GM12873 (cell line): ENCODE measurements at regions not wholly inside any gene's neighbourhood (a gene's known extent, or its start where the extent isn't known, plus 50 kb on each side); places are given as distances from the start of the nearest gene placed in this dataset.

Source experiments
- TF ChIP-seq, protein P1 (sequence below): IDR thresholded peaks from 2 replicates; pipeline ENCODE4 v1.5.1; 2012; ENCODE audit warnings: low read depth, mild to moderate bottlenecking, moderate library complexity, low read length, control low read depth; ENCODE audit not compliant: insufficient read depth; ENCODE audit errors: missing control alignments

GRCh38 chrX:99495453-99495852 is 914.6 kb downstream of the PCDH19 start:
- TF ChIP-seq, protein P1, sequence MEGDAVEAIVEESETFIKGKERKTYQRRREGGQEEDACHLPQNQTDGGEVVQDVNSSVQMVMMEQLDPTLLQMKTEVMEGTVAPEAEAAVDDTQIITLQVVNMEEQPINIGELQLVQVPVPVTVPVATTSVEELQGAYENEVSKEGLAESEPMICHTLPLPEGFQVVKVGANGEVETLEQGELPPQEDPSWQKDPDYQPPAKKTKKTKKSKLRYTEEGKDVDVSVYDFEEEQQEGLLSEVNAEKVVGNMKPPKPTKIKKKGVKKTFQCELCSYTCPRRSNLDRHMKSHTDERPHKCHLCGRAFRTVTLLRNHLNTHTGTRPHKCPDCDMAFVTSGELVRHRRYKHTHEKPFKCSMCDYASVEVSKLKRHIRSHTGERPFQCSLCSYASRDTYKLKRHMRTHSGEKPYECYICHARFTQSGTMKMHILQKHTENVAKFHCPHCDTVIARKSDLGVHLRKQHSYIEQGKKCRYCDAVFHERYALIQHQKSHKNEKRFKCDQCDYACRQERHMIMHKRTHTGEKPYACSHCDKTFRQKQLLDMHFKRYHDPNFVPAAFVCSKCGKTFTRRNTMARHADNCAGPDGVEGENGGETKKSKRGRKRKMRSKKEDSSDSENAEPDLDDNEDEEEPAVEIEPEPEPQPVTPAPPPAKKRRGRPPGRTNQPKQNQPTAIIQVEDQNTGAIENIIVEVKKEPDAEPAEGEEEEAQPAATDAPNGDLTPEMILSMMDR, result no peak

DNA sequence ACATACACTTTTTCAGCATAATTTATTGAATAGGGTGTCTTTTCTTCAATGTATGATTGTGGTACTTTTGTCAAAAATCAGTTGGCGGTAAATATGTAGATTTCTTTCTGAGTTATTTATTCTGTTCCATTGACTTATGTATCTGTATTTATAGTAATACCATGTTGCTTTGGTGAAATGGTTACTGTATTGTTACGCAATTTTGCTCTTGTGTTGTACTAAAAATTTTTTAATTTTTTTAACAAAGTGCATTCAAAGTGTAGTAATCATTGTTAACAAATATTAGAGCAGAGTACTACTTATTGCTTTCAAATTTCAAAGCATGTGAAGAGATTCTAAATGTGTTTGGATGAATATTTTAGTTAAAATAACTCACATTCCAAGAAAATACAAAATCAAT is 915.4 kb downstream of the PCDH19 start:
- TF ChIP-seq, protein P1, result no peak

DNA sequence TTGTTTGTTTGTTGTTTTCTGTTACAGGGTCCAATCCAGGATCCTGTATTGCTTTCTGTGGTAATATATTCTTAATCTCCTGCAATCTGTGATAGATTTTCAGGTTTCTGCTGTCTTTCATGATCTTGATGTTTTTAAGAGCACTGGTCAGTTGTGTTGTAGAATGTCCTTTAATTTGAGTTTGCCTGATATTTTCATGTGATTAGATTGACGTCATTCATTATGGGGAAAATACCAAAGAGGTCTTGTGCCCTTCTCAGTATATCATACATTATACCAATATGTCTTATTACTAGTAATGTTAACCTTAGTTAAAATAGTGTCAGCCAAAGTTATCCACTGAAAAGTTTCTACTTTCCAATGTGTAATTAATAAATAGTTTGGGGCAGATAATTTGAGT is 929.3 kb downstream of the PCDH19 start:
- TF ChIP-seq, protein P1, result no peak

DNA sequence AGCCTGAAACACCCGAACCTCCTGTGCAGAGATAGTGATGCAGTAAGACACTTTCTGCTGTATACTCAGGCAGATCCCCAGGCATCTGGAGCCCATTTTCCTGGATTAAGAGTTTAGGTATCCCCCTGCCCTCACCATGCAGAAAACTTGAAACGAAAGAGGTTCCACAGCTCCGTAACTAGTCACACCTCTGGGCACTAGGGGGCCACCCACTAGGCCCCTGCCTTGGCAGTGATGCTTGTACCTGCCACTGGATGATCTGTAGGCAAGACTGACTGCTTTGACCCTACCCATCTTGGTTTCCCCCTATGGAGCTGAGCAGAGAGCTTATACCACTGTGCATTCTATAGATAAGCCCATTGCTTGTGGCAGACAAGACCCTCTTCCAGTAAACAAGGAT is 940.6 kb downstream of the PCDH19 start:
- TF ChIP-seq, protein P1, result no peak

GRCh38 chrX:99468993-99469392 is 941.1 kb downstream of the PCDH19 start:
- TF ChIP-seq, protein P1, result no peak

GRCh38 chrX:99461223-99461622 is 948.9 kb downstream of the PCDH19 start:
- TF ChIP-seq, protein P1, result no peak

DNA sequence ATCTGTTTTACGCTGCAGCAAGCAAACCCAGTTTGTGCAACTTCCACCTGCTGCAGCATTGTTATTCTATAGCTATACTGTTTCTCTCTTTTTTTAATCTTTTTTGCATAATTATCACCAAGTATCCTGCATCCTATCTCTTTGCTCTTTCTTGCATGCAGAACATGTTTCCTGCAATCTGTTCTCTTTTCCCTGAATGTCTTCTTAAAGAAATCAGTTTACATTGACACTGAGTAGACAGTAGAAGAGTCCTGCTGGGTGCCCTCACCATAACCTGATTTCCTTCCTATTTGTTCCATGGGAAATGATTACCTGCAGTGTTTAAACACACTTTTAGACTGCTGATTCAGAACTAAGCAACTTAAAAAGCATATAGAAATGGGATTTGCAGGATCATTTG is 964.7 kb downstream of the PCDH19 start:
- TF ChIP-seq, protein P1, result no peak
